Sigmoid colon (tissue), 6 donors: ENCODE measurements at regions not wholly inside any gene's neighbourhood (a gene's known extent, or its start where the extent isn't known, plus 50 kb on each side); places are given as distances from the start of the nearest gene placed in this dataset.
A peak's percentile ranks its signal among the peaks of the same experiment; 100 is the strongest.

Source experiments
- DNase-seq: peaks from one replicate; pipeline ENCODE4 v3.0.0-alpha.2; 2019
- H3K27ac ChIP-seq, 4 donors: fragments of 200-600 bp; sonication (generic); one replicate each; pipeline ENCODE4 v1.5.1; 2016 to 2019; ENCODE audit warnings: mild to moderate bottlenecking in 1 of 4
- H3K27me3 ChIP-seq, 3 donors: fragments of 200-600 bp; sonication (generic); one replicate each; pipeline ENCODE4 v1.5.1; 2019; ENCODE audit warnings: mild to moderate bottlenecking in 1 of 3
- H3K36me3 ChIP-seq, 4 donors: fragments of 200-600 bp; sonication (generic); one replicate each; pipeline ENCODE4 v1.5.1; 2016 to 2019
- H3K4me1 ChIP-seq, 4 donors: fragments of 200-600 bp; sonication (generic); one replicate each; pipeline ENCODE4 v1.5.1; 2017 to 2019
- H3K4me3 ChIP-seq, 4 donors: fragments of 200-600 bp; sonication (generic); one replicate each; pipeline ENCODE4 v1.5.1; 2017 to 2019; ENCODE audit warnings: mild to moderate bottlenecking in 2 of 4, moderate library complexity in 1 of 4
- H3K9me3 ChIP-seq, 4 donors: fragments of 200-600 bp in 3 of 4; sonication (generic) in 3 of 4; one replicate each; pipeline versions ENCODE4 v1.5.1 to v1.6.1; 2013 to 2019
- CTCF ChIP-seq, 4 experiments: fragments of 450-650 bp in 3 of 4; fragments of 200-600 bp in 1 of 4; IDR thresholded peaks; one replicate each; pipeline ENCODE4 v1.5.1; 2016 to 2019; ENCODE audit warnings: antibody characterized with exemption in 4 of 4, mild to moderate bottlenecking in 3 of 4, moderate library complexity in 2 of 4
- EP300 ChIP-seq, 4 donors: sonication (generic); formaldehyde crosslinking; IDR thresholded peaks; one replicate each; pipeline ENCODE4 v1.6.1; 2017; ENCODE audit warnings: antibody characterized with exemption in 4 of 4
- POLR2A ChIP-seq, 2 donors: fragments of 450-650 bp; IDR thresholded peaks; one replicate each; pipeline ENCODE4 v1.6.1; 2016; ENCODE audit warnings: antibody characterized with exemption in 2 of 2, mild to moderate bottlenecking in 2 of 2, moderate library complexity in 2 of 2
- POLR2AphosphoS5 ChIP-seq, 4 donors: sonication (generic); formaldehyde crosslinking; IDR thresholded peaks; one replicate each; pipeline ENCODE4 v1.6.1; 2017; ENCODE audit warnings: antibody characterized with exemption in 4 of 4
- WGBS, 2 donors: extraction: QIAGEN DNeasy Blood & Tissue Kit; methylation state at CpG; one replicate each; pipeline ENCODE4 v1.1.7; 2013; 5-methylcytosine and 5-hydroxymethylcytosine counted together
- intact Hi-C: fragments of 100-400 bp; cut with DNase I; formaldehyde crosslinking; loops from one replicate; pipeline ENCODE4 v1.15.1; 2023
- donor health status: healthy with polysubstance abuse.
- donor health status: healthy.

- H3K9me3 ChIP-seq: no peaks in the 10 kb centered on the region
- no peaks in the 10 kb centered on the region for H3K27me3 ChIP-seq
- intact Hi-C loops: loop anchor here (1.0 to 10.0 kb wide), 5 partner anchors 122 to 644 kb away; partner anchors contain the start of gene AUH
- DNase-seq: peak; percentile 93
- no peak overlapping the region for H3K4me3 ChIP-seq
- H3K27ac ChIP-seq: peak overlapping the region; percentile 23 to 67 (median 60)
- peaks cover 0 to 20% (median 19%) of the 10 kb centered on the region in 4 donors for H3K4me1 ChIP-seq
- no peaks in the 10 kb centered on the region for H3K36me3 ChIP-seq
- 25 to 28% methylated on average over 32 of the region's 32 CpGs for WGBS, 2 donors
- peak; percentile 55 to 80 (median 60) for TF ChIP-seq CTCF (IDR thresholded peaks at IDR 0.05)
- no peak for TF ChIP-seq POLR2A (IDR thresholded peaks at IDR 0.05)
- peak in 3 of 4 donors; percentile 9 to 44 (median 36) for TF ChIP-seq POLR2AphosphoS5 (IDR thresholded peaks at IDR 0.05)
- no peak for TF ChIP-seq EP300 (IDR thresholded peaks at IDR 0.05)
Measured at GRCh38 chr9:91036826-91037510, 235.3 kb downstream of the SYK start.

GRCh38 chr9:91037511-91038482, 236.2 kb downstream of the SYK start:
- Histone ChIP-seq H3K4me1 (peaks cover 0 to 20% (median 19%) of the 10 kb centered on the region in 4 donors), H3K27ac (peak overlapping the region; percentile 23 to 67 (median 60)), H3K9me3 (no peaks in the 10 kb centered on the region), H3K4me3 (no peak overlapping the region), H3K27me3 (no peaks in the 10 kb centered on the region), H3K36me3 (no peaks in the 10 kb centered on the region)
- DNase-seq: peak; percentile 89
- TF ChIP-seq CTCF (IDR thresholded peaks at IDR 0.05) (no peak), EP300 (IDR thresholded peaks at IDR 0.05) (peak in 1 of 4 donors; percentile 6), POLR2A (IDR thresholded peaks at IDR 0.05) (no peak), POLR2AphosphoS5 (IDR thresholded peaks at IDR 0.05) (peak in 3 of 4 donors; percentile 15 to 59 (median 32))
- intact Hi-C loops: loop anchor here (1.0 to 10.0 kb wide), 5 partner anchors 123 to 644 kb away; partner anchors contain the start of gene AUH
- WGBS, 2 donors: 33 to 50% methylated on average over 22 of the region's 22 CpGs

GRCh38 chr9:91038483-91039124, 237.0 kb downstream of the SYK start:
- 95% methylated on average over 10 of the region's 10 CpGs for WGBS, 2 donors
- Histone ChIP-seq H3K4me1 (peaks cover 0 to 20% (median 19%) of the 10 kb centered on the region in 4 donors), H3K4me3 (no peak overlapping the region), H3K9me3 (no peaks in the 10 kb centered on the region), H3K27me3 (no peaks in the 10 kb centered on the region), H3K27ac (peak overlapping the region in 2 of 4 donors; percentile 63 to 67), H3K36me3 (no peaks in the 10 kb centered on the region)
- intact Hi-C loops: loop anchor here (5.0 to 10.0 kb wide), 3 partner anchors 124 to 324 kb away; partner anchors contain the start of gene AUH
- TF ChIP-seq CTCF (IDR thresholded peaks at IDR 0.05) (no peak), POLR2A (IDR thresholded peaks at IDR 0.05) (no peak), EP300 (IDR thresholded peaks at IDR 0.05) (no peak), POLR2AphosphoS5 (IDR thresholded peaks at IDR 0.05) (no peak)
- DNase-seq: no peak

GRCh38 chr9:91039125-91039834, 237.7 kb downstream of the SYK start:
- Histone ChIP-seq H3K27me3 (no peaks in the 10 kb centered on the region), H3K4me1 (peaks cover 0 to 20% (median 19%) of the 10 kb centered on the region in 4 donors), H3K36me3 (no peaks in the 10 kb centered on the region), H3K4me3 (no peak overlapping the region), H3K9me3 (no peaks in the 10 kb centered on the region), H3K27ac (no peak overlapping the region)
- no peak for TF ChIP-seq POLR2AphosphoS5 (IDR thresholded peaks at IDR 0.05)
- no peak for TF ChIP-seq POLR2A (IDR thresholded peaks at IDR 0.05)
- TF ChIP-seq CTCF (IDR thresholded peaks at IDR 0.05): no peak
- no peak for TF ChIP-seq EP300 (IDR thresholded peaks at IDR 0.05)
- 95 to 97% methylated on average over 8 of the region's 8 CpGs for WGBS, 2 donors
- no peak for DNase-seq
- intact Hi-C loops: loop anchor here (5.0 to 10.0 kb wide), 3 partner anchors 124 to 323 kb away; partner anchors contain the start of gene AUH
